Hippocampal formation (tissue), 2 donors: ENCODE measurements at regions not wholly inside any gene's neighbourhood (a gene's known extent, or its start where the extent isn't known, plus 50 kb on each side); places are given as distances from the start of the nearest gene placed in this dataset.
"Not testable (repeated sequence)": the region's sequence is repeated elsewhere in the genome, so short reads cannot be mapped to it uniquely, and the experiment has no call there.

Experiments used
- DNase-seq, 2 donors: peaks; one replicate each; lab custom pipeline; 2025; lab: John Stamatoyannopoulos, UW

- no peak for DNase-seq
Observed at GRCh38 chr1:58062635-58063034, 483.9 kb downstream of the OMA1 start.

GRCh38 chr1:58060559-58061170 is 485.9 kb downstream of the OMA1 start:
- no peak for DNase-seq

GRCh38 chr1:58059789-58060188 is 486.7 kb downstream of the OMA1 start:
- no peak for DNase-seq

- DNase-seq, result no peak
Observed at GRCh38 chr1:58058323-58058722, 488.2 kb downstream of the OMA1 start.

- DNase-seq, result no peak
Observed at GRCh38 chr1:58057826-58058225, 488.7 kb downstream of the OMA1 start.

- DNase-seq, result not testable (repeated sequence)
Observed at GRCh38 chr1:58051187-58051586, 495.3 kb downstream of the OMA1 start.

- DNase-seq, result no peak
Observed at GRCh38 chr1:58047265-58047858, 499.2 kb downstream of the OMA1 start.

GRCh38 chr1:58045094-58045705 is 501.3 kb downstream of the OMA1 start:
- DNase-seq, result no peak

GRCh38 chr1:58041621-58042020 is 504.9 kb downstream of the OMA1 start:
- no peak for DNase-seq

GRCh38 chr1:58038574-58038973 is 508.0 kb downstream of the OMA1 start:
- no peak for DNase-seq

GRCh38 chr1:58035523-58035922 is 511.0 kb downstream of the OMA1 start:
- no peak for DNase-seq

GRCh38 chr1:58033311-58033710 is 513.2 kb downstream of the OMA1 start:
- no peak for DNase-seq

- no peak for DNase-seq
Observed at GRCh38 chr1:58032611-58033073, 513.9 kb downstream of the OMA1 start.

- no peak for DNase-seq
Observed at GRCh38 chr1:58031416-58031815, 515.1 kb downstream of the OMA1 start.

- DNase-seq, result no peak
Observed at GRCh38 chr1:58030456-58030855, 516.1 kb downstream of the OMA1 start.

- DNase-seq, result no peak
Observed at GRCh38 chr1:58017641-58018040, 528.9 kb downstream of the OMA1 start.

GRCh38 chr1:58013237-58013636 is 533.3 kb downstream of the OMA1 start:
- no peak for DNase-seq

- DNase-seq, result no peak
Observed at GRCh38 chr1:58011978-58012377, 534.5 kb downstream of the OMA1 start.

- DNase-seq, result no peak
Observed at GRCh38 chr1:58006421-58007046, 540.0 kb downstream of the OMA1 start.

- DNase-seq, result no peak
Observed at GRCh38 chr1:58005212-58005611, 541.3 kb downstream of the OMA1 start.

- DNase-seq, result no peak
Observed at GRCh38 chr1:58003988-58004387, 542.5 kb downstream of the OMA1 start.

- no peak for DNase-seq
Observed at GRCh38 chr1:58003059-58003458, 543.5 kb downstream of the OMA1 start.

GRCh38 chr1:58000821-58001220 is 545.7 kb downstream of the OMA1 start:
- no peak for DNase-seq
